Neural cell (in vitro differentiated cells): ENCODE measurements at regions not wholly inside any gene's neighbourhood (a gene's known extent, or its start where the extent isn't known, plus 50 kb on each side); places are given as distances from the start of the nearest gene placed in this dataset.

Source experiments
- H2AFZ ChIP-seq: fragments of 200-600, 300-800 bp; sonication (generic), shearing (Covaris generic); 2 replicates; pipeline ENCODE4 v1.6.0; 2014; ENCODE audit warnings: low read depth, mild to moderate bottlenecking, antibody characterized with exemption, low read length, moderate library complexity
- H3F3A ChIP-seq: fragments of 200-600 bp; shearing (Covaris generic); 2 replicates; pipeline ENCODE4 v1.6.1; 2016; ENCODE audit warnings: mild to moderate bottlenecking, moderate library complexity, mixed read lengths, antibody characterized with exemption, low read length; ENCODE audit not compliant: insufficient read depth, poor library complexity, severe bottlenecking
- H3K27ac ChIP-seq: fragments of 200-600, 300-800 bp; sonication (generic), shearing (Covaris generic); 2 replicates; pipeline ENCODE4 v1.5.1; 2014; ENCODE audit warnings: mild to moderate bottlenecking, low read length, moderate library complexity
- H3K27me3 ChIP-seq: fragments of 300-800, 200-600 bp; sonication (generic), shearing (Covaris generic); 2 replicates; pipeline ENCODE4 v1.6.0; 2014; ENCODE audit warnings: mild to moderate bottlenecking, low read depth, low read length, moderate library complexity; ENCODE audit not compliant: insufficient read depth
- H3K36me3 ChIP-seq: fragments of 300-800, 200-600 bp; sonication (generic), shearing (Covaris generic); 2 replicates; pipeline ENCODE4 v1.5.1; 2014; ENCODE audit warnings: mild to moderate bottlenecking, antibody characterized with exemption, low read length, moderate library complexity; ENCODE audit not compliant: insufficient read depth
- H3K4me2 ChIP-seq: fragments of 300-800, 200-600 bp; sonication (generic), shearing (Covaris generic); 2 replicates; pipeline ENCODE4 v1.6.0; 2014; ENCODE audit warnings: mild to moderate bottlenecking, low read length
- H3K4me3 ChIP-seq: fragments of 300-800, 200-600 bp; sonication (generic), shearing (Covaris generic); 2 replicates; pipeline ENCODE4 v1.5.1; 2014; ENCODE audit warnings: mild to moderate bottlenecking, low read length, moderate library complexity
- H3K79me2 ChIP-seq: fragments of 200-600 bp; shearing (Covaris generic); replicated peaks from 2 replicates; pipeline ENCODE4 v1.6.0; 2014; ENCODE audit warnings: mild to moderate bottlenecking, low read length, moderate library complexity; ENCODE audit not compliant: insufficient read depth
- H3K9ac ChIP-seq: fragments of 300-800, 200-600 bp; sonication (generic), shearing (Covaris generic); 2 replicates; pipeline ENCODE4 v1.6.1; 2016; ENCODE audit warnings: mild to moderate bottlenecking, low read length, mixed read lengths
- H3K9me2 ChIP-seq: fragments of 200-600 bp; shearing (Covaris generic); 2 replicates; pipeline ENCODE4 v1.6.1; 2016; ENCODE audit warnings: mild to moderate bottlenecking, low read length, mixed read lengths; ENCODE audit not compliant: insufficient read depth
- H3K9me3 ChIP-seq: fragments of 200-600, 300-800 bp; sonication (generic), shearing (Covaris generic); 2 replicates; pipeline ENCODE4 v1.6.1; 2016; ENCODE audit warnings: mild to moderate bottlenecking, mixed run types, low read length, moderate library complexity, mixed read lengths
- H4K20me1 ChIP-seq: fragments of 200-600 bp; shearing (Covaris generic); 2 replicates; pipeline ENCODE4 v1.6.1; 2016; ENCODE audit warnings: mild to moderate bottlenecking, mixed run types; ENCODE audit not compliant: insufficient read depth
- CTCF ChIP-seq: fragments of 450-650 bp; IDR thresholded peaks from 2 replicates; pipeline ENCODE4 v1.5.1; 2014; ENCODE audit warnings: antibody characterized with exemption, mild to moderate bottlenecking, moderate library complexity; ENCODE audit not compliant: poor library complexity, severe bottlenecking
- EP300 ChIP-seq: fragments of 450-650 bp; conservative IDR thresholded peaks from 2 replicates; pipeline ENCODE4 v1.6.1; 2014; ENCODE audit warnings: antibody characterized with exemption, mild to moderate bottlenecking, moderate library complexity; ENCODE audit not compliant: poor library complexity, severe bottlenecking
- EZH2 ChIP-seq: fragments of 200-600, 300-800 bp; shearing (Covaris generic), sonication (generic); IDR thresholded peaks from 2 replicates; pipeline ENCODE4 v1.6.1; 2014; ENCODE audit warnings: antibody characterized with exemption, low read length, borderline replicate concordance, mild to moderate bottlenecking; ENCODE audit not compliant: insufficient read depth, poor library complexity, severe bottlenecking
- MXI1 ChIP-seq: fragments of 450-650 bp; conservative IDR thresholded peaks from 2 replicates; pipeline ENCODE4 v1.6.1; 2014; ENCODE audit warnings: antibody characterized with exemption, mild to moderate bottlenecking; ENCODE audit not compliant: poor library complexity, severe bottlenecking
- POLR2AphosphoS5 ChIP-seq: IDR thresholded peaks from 2 replicates; pipeline ENCODE4 v1.6.1; 2012
- RAD21 ChIP-seq: fragments of 450-650 bp; conservative IDR thresholded peaks from 2 replicates; pipeline ENCODE4 v1.6.1; 2014; ENCODE audit warnings: antibody characterized with exemption, mild to moderate bottlenecking, moderate library complexity
- REST ChIP-seq: IDR thresholded peaks from 2 replicates; pipeline ENCODE4 v1.6.1; 2012; ENCODE audit warnings: borderline replicate concordance
- SMC3 ChIP-seq: fragments of 450-650 bp; conservative IDR thresholded peaks from 2 replicates; pipeline ENCODE4 v1.6.1; 2014; ENCODE audit warnings: antibody characterized with exemption, mild to moderate bottlenecking, moderate library complexity; ENCODE audit not compliant: poor library complexity
- TAF1 ChIP-seq: IDR thresholded peaks from 2 replicates; pipeline ENCODE4 v1.6.1; 2012; ENCODE audit warnings: low read depth

- Histone ChIP-seq H4K20me1 (no peaks in the 10 kb centered on the region), H3K9me3 (no peaks in the 10 kb centered on the region), H3K4me3 (no peak overlapping the region), H2AFZ (no peak overlapping the region), H3K9me2 (no peaks in the 10 kb centered on the region), H3K4me2 (no peak overlapping the region), H3K27me3 (no peaks in the 10 kb centered on the region), H3K79me2 (no peaks in the 10 kb centered on the region), H3K36me3 (no peaks in the 10 kb centered on the region), H3K27ac (no peak overlapping the region), H3F3A (no peaks in the 10 kb centered on the region), H3K9ac (no peak overlapping the region)
- TF ChIP-seq CTCF (no peak), SMC3 (no peak), REST (no peak), RAD21 (no peak), EZH2 (no peak), MXI1 (no peak), TAF1 (no peak), EP300 (no peak), POLR2AphosphoS5 (no peak)
These were observed 612.7 kb upstream of the ZWINT start for GRCh38 chr10:56973766-56974165.

- Histone ChIP-seq H3K36me3 (no peaks in the 10 kb centered on the region), H3K79me2 (no peaks in the 10 kb centered on the region)
These were observed 582.2 kb upstream of the ZWINT start for GRCh38 chr10:56943221-56943755.

More at GRCh38 chr10:56943221-56943755, 582.2 kb upstream of the ZWINT start:
- Histone ChIP-seq H3K4me3 (no peak overlapping the region), H3K4me2 (no peak overlapping the region), H3K9me2 (no peaks in the 10 kb centered on the region), H2AFZ (no peak overlapping the region), H3K9ac (no peak overlapping the region), H3K27ac (no peak overlapping the region), H3K27me3 (no peaks in the 10 kb centered on the region), H3K9me3 (no peaks in the 10 kb centered on the region), H3F3A (no peaks in the 10 kb centered on the region), H4K20me1 (no peaks in the 10 kb centered on the region)
- no peak for TF ChIP-seq EZH2
- no peak for TF ChIP-seq TAF1
- no peak for TF ChIP-seq EP300
- no peak for TF ChIP-seq CTCF
- TF ChIP-seq MXI1: no peak
- no peak for TF ChIP-seq RAD21
- TF ChIP-seq SMC3: no peak
- no peak for TF ChIP-seq POLR2AphosphoS5
- no peak for TF ChIP-seq REST
